HG03045 (cell line): ENCODE measurements at regions not wholly inside any gene's neighbourhood (a gene's known extent, or its start where the extent isn't known, plus 50 kb on each side); places are given as distances from the start of the nearest gene placed in this dataset.
A peak's percentile ranks its signal among the peaks of the same experiment; 100 is the strongest.
"Not testable (repeated sequence)": the region's sequence is repeated elsewhere in the genome, so short reads cannot be mapped to it uniquely, and the experiment has no call there.

Experiments used
- ATAC-seq: cut with Tn5 transposase; IDR thresholded peaks from one replicate; pipeline ENCODE4 v1.9.1; 2021; ENCODE audit warnings: mild to moderate bottlenecking, moderate library complexity; ENCODE audit not compliant: unreplicated experiment

DNA sequence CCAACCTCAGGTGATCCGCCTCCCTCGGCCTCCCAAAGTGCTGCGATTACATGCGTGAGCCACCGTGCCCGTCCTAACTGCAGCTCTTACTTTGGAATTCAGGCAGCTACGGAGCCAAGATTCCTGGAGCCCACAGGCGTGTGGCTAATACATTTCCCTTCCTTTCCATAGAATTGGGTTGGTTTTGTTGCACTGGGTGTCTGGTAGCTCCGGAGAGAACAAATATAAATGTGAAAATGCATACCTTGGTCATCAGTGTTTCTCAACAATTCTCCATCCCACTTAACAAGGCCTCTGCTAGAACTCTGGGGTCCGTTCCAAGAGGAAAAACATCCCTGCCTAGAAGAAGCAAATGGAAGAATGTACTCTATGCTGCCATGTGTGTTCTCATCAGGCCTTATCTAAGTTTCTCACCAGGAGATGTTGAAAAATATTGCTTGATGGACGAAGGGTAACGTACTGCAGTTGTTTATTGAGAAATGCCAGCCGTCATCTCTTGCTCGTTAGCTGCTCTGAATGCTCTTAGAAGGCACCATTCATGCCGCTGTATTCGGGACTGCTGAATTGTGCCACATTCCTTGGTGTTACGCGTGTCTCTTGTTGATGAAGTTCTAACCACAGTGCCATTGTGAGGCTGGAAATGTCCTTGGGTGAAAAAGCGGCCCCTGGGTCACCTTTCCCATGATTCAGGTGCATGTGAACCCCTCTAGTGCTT, 50.5 kb upstream of the CD99 start:
- ATAC-seq: no peak

DNA sequence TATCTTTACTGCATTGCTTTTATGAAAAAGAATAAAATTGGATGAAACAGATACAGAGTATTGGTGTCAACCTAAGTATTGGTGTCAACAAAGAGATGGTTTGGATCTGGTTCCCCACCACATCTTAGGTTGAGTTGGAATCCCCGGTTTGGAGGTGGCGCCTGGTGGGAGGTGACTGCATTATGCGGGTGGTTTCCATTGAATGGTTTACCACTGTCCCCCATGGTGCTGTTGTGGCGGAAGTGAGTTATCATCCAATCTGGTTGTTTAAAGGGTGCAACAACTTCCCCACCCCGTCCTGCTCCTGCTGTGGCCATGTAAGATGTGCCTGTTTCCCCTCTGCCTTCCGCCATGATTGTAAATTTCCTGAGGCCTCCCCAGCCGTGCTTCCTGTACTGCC, 52.8 kb upstream of the CD99 start:
- ATAC-seq: no peak

DNA sequence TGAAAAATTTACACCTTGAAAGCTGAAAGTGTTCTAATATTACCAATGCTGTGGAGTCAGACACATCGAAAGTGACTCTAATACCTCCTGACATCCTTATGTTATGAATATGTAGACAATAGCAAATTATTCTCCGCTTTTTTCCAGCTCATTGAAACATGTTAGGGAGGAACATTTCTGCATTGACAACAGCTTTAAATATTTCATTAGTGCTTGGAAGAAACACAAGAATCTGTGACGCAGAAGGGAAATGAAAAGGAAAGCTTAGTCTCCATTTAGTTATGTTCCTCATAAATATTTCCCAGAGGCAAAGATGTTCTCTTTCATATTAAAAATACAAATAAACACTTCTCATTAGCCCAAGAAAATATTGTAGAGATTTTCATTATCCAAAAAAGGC, 55.8 kb upstream of the CD99 start:
- no peak for ATAC-seq

DNA sequence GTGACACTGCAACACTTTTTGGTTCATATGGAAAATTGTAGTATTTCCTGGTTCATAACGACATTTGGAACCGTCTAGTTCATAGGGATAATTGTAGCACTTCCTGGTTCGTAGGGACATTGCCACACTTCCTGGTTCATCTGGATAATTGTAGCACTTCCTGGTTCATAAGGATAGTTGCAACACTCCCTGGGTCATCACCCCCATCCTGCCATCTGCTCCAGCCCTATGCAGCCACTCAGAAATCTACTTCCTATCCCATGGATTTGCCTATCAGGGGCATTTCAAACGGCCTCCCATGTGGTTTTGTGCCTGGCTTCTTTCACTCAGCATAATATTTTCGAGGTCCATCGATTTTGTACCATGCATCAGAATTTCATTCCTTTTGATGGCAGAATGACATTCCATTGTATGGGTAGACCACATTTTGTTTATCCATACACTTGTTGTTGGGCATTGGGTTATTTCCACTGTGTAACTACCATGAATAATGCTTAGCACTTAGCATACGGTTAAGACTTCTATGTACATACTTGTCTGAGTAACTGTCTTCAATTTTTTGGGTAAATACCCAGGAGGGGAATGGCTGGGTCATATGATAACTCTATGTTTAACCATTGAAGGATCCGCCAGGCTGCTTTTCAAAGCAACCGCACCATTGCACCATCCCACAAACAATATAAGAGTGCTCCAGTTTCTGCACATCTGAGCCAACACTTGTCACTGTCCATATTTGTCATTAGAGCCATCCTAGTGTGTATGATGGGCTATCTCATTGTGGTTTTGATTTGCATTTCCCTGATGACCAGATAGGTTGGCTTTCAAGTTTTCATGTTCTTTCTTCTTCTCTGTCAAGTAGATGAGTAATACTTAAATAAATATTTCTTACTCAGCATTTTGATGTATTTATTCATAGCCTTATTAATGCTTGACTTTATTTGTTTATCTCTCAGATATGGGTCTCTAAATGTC, 58.3 kb upstream of the CD99 start:
- no peak for ATAC-seq

DNA sequence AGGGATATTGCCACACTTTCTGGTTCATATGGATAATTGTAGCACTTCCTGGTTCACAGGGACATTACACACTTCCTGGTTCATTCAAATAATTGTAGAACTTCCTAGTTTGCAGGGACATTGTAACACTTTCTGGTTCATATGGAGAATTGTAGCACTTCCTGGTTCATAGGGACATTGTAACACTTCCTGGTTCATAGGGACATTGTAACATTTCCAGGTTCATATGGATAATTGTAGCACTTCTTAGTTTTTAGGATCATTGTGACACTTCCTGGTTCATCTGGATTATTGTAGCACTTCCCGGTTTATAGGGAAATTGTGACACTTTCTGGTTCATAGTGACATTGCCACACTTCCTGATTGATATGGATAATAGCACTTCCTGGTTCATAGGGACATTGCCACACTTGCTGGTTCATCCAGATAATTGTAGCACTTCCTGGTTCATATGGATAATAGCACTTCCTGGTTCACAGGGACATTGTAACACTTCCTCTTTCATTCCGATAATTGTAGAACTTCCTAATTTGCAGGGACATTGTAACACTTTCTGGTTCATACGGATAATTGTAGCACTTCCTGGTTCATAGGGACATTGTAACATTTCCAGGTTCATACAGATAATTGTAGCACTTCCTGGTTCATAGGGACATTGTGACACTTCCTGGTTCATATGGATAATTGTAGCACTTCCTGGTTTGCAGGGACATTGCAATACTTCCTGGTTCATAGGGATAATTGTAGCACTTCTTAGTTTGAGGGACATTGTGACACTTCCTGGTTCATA, 59.2 kb upstream of the CD99 start:
- no peak for ATAC-seq

DNA sequence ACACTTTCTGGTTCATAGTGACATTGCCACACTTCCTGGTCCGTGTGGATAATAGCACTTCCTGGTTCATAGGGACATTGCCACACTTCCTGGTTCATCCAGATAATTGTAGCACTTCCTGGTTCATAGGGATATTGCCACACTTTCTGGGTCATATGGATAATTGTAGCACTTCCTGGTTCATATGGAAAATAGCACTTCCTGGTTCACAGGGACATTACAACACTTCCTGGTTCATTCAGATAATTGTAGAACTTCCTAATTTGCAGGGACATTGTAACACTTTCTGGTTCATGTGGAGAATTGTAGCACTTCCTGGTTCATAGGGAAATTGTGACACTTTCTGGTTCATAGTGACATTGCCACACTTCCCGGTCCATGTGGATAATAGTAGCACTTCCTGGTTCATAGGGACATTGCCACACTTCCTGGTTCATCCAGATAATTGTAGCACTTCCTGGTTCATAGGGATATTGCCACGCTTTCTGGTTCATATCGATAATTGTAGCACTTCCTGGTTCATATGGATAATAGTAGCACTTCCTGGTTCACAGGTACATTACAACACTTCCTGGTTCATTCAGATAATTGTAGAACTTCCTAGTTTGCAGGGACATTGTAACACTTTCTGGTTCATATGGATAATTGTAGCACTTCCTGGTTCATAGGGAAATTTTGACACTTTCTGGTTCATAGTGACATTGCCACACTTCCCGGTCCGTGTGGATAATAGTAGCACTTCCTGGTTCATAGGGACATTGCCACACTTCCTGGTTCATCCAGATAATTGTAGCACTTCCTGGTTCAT, 60.0 kb upstream of the CD99 start:
- ATAC-seq: not testable (repeated sequence)

DNA sequence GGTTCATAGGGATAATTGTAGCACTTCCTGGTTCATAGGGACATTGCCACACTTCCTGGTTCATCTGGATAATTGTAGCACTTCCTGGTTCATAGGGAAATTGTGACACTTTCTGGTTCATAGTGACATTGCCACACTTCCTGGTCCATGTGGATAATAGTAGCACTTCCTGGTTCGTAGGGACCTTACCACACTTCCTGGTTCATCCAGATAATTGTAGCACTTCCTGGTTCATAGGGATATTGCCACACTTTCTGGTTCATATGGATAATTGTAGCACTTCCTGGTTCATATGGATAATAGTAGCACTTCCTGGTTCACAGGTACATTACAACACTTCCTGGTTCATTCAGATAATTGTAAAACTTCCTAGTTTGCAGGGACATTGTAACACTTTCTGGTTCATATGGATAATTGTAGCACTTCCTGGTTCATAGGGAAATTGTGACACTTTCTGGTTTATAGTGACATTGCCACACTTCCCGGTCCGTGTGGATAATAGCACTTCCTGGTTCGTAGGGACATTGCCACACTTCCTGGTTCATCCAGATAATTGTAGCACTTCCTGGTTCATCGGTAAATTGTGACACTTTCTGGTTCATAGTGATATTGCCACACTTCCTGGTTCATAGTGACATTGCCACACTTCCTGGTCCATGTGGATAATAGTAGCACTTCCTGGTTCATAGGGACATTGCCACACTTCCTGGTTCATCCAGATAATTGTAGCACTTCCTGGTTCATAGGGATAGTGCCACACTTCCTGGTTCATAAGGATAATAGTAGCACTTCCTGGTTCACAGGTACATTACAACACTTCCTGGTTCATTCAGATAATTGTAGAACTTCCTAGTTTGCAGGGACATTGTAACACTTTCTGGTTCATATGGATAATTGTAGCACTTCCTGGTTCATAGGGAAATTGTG, 60.8 kb upstream of the CD99 start:
- ATAC-seq: not testable (repeated sequence)

DNA sequence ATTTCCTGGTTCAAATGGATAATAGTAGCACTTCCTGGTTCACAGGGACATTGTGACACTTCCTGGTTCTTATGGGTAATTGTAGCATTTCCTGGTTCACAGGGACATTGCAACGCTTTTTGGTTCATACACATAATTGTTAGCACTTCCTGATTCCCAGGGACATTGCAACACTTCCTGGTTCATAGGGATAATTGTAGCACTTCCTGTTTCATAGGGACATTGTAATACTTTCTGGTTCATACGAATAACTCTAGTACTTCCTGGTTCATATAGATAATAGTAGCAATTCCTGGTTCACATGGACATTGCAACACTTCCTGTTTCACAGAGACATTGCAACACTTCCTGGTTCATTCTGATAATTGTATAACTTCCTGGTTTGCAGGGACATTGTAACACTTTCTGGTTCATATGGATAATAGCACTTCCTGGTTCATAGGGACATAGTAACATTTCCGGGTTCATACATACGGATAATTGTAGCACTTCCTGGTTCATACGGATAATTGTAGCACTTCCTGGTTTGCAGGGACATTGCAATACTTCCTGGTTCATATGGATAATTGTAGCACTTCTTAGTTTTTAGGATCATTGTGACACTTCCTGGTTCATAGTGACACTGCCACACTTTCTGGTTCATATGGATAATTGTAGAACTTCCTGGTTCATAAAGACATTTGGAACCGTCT, 61.6 kb upstream of the CD99 start:
- ATAC-seq: no peak

DNA sequence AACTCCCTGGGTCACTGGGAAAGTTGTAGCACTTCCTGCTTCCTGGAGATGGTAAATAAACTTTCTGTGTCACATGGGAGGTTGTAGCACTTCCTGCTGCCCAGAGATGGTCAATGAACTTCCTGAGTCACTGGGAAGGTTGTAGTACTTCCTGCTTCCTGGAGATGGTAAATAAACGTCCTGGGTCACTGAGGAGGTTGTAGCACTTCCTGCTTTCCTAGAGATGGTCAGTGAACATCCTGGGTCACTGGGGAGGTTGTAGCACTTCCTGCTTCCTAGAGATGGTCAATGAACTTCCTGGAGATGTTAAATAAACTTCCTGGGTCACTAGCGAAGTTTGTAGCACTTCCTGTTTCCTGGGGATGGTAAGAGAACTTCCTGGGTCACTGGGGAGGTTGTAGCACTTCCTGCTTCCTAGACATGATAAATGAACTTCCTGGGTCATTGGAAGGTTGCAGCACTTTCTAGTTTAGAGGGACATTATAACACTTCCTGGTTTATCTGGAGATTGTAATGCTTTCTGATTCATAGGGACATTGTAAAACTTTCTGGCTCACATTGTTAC, 62.3 kb upstream of the CD99 start:
- no peak for ATAC-seq

DNA sequence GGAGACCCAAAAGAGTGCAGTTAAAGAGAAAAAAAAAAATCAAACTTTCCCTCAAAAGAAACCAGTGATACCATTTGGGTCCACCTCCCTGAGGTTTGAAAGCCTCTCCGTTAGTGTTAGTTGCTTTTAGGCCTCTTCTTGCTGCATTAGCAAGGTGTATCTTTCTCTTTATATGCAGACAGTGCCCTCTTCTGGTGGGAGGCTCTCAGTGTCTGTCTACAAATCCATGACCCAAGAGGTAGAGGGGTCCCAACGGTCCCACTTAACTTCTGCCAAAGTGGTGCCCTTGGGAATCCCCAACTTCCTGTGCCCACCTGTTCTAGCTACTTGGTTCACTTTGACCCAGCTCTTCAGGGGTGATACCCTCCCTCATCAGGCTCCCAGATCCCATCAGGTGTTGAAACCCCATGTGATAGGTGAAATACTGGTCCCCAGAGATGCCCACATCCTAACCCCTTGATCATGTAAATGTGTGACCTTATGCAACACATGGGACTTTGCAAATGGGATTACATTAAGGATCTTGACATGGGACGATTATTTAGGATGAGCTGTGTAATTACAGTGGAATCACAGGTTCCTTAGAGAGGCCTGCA, 63.7 kb upstream of the CD99 start:
- no peak for ATAC-seq

DNA sequence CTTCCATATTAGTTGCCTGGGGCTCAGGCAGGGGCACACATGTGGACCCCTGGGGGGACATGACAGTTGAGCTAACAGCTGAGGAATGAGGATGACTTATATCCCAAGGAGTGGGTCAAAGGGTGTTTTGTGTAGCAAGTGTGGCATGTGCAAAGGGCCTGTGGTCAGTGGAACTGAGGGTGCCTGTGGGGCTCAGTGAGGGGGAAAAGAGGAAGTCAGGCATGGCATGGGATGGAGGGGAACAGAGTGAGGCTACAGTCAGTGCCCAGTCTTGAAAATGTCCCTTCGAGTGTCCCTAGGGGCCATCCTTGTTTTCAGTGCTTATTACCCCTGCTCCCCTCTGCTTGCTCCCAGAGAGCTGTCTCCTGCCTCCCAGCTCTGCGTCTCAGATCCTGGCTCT, 64.3 kb upstream of the CD99 start:
- no peak for ATAC-seq

DNA sequence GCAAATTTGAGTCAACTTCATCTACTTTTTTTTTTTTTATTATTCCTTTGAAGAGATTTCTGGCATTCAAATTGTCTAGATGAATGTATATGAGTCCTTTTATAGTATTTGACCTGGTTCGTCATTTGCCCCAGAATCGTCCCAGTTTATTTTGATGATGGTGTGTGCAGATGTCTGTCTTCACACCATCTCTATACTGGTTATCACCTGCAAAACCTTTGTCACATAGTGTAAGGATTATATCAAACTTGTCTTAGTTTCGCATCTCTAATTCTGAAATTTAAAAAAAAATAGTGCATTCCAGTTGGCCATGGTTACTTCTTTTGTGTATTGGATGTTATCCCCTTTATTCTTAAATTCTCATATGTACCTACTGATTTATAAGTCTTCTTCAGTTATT, 70.5 kb upstream of the CD99 start:
- no peak for ATAC-seq

DNA sequence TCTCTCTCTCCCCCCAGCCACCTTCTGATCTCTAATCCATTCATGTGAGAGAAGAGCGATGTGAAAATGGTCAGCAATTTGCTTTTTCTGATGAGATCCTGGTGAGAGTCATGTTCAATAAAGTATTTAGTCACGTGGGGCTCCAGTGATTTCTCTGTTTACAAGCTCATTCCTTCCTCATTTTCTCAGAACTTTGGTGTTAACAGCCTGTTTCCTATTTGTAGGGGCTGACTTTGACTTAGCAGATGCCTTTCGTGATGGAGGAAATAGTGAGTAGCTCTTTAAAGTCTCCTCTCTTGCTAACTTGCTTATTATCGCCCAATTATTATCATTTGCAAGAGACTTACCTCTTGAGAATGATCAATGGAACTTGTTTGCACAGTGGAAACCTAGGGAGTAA, 72.6 kb upstream of the CD99 start:
- no peak for ATAC-seq

DNA sequence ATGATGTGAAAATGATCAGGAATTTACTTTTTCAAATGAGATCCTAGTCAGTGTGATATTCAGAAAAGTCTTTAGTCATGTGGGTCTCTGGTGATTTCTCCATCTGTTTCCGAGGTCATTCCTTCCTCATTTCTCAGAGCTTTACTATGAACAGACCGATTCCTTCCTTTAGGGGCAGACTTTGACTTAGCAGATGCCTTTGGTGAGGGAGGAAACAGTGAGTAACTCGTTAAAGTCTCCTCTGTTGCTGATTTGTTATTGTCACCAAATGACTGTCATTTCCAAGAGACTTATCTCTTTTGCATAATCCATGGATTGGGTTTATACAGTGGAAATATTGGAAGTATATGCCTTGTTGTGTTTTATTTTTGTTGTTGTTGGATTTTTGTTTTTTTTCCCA, 76.2 kb upstream of the CD99 start:
- ATAC-seq: no peak

DNA sequence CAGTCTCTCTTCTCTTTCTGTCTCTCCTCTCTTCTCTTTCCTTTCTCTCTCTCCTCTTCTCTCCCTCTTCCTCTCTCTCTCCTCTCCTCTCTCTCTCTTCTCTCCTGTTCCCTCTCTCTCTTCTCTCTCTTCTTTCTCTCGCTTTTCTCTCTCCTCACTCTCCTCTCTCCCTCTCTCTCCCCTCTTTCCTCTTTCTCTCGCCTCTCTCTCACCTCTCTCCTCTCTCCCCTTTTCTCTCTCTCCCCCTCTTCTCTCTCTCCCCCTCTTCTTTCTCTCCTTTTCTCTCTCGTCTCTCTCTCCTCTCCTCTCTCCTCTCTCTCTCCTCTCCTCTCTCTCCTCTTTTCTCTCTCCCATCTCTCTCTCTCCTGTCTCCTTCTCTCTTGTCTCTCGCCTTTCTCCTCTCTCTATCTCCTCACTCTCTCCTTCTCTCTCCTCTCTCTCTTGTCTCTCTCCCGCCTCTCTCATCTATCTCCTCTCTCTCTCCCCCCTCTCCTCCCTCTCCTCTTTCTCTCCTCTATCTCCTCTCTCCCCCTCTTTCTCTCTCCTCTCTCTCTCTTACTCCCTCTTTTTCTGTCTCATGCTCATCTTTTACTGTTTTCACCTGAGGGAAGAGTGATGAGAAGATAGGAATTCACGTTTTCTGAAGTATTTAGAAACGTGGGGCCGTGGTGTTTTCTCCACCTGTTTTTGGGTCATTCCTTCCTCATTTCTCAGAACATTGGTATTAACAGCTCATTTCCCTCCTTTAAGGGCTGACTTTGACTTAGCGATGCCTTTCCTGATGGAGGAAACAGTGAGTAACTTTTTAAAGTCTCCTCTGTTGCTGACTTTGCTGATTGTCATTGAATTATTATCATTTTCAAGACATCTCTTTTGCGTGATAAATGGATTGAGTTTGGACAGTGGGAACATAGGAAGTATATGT, 80.6 kb upstream of the CD99 start:
- no peak for ATAC-seq

DNA sequence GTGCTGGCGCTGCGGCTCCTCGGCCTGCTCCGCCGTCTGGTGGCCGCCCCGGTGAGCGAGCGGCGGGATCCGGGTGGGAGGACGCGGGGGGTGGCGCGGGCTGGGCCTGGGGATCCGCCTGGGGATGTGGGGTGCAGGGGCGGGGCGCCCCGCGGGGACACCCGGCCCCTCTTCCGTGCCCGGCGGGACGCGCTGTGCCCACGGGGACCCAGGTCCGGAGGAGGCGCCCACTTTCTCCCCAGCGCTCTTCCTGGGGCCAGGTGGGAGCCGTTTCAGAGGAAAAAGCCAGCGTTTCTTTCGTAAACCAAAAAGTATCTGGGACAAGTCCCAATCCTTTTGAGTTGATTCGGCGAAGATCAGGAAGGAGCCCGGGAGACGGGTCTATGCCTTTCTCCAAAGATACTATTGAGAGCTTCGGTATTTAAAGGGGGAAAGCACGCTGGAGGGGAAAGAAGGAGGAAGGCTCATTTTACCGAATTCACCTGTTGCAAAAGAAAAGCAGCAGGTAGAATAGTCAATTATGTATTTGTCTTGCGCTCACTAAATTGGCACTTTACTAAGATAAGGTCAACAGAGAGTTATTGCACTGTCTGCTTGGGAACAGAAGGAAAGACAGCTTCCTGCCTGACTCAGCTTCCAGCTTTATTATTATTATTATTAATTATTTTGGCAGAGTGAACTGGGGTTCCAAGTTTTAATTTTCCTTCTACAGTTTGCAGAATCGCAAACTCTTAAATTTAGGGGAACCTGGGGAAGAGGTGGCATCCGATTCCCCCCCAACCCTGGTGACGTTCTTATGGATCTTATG, 81.5 kb upstream of the CD99 start:
- peak; percentile 44 for ATAC-seq
